Stimulated activated CD8-positive, alpha-beta memory T cell treated with anti-CD3 and anti-CD28 coated beads, Interleukin-4, amount 100 ng/mL, for 1 hour (primary cell): ENCODE measurements at regions not wholly inside any gene's neighbourhood (a gene's known extent, or its start where the extent isn't known, plus 50 kb on each side); places are given as distances from the start of the nearest gene placed in this dataset.
"Not testable (repeated sequence)": the region's sequence is repeated elsewhere in the genome, so short reads cannot be mapped to it uniquely, and the experiment has no call there.

ENCODE experiments used
- DNase-seq, 2 donors: peaks; one replicate each; pipeline ENCODE4 v3.0.0-alpha.2; 2020; ENCODE audit warnings: low read depth in 2 of 2, low spot score in 1 of 2

DNA sequence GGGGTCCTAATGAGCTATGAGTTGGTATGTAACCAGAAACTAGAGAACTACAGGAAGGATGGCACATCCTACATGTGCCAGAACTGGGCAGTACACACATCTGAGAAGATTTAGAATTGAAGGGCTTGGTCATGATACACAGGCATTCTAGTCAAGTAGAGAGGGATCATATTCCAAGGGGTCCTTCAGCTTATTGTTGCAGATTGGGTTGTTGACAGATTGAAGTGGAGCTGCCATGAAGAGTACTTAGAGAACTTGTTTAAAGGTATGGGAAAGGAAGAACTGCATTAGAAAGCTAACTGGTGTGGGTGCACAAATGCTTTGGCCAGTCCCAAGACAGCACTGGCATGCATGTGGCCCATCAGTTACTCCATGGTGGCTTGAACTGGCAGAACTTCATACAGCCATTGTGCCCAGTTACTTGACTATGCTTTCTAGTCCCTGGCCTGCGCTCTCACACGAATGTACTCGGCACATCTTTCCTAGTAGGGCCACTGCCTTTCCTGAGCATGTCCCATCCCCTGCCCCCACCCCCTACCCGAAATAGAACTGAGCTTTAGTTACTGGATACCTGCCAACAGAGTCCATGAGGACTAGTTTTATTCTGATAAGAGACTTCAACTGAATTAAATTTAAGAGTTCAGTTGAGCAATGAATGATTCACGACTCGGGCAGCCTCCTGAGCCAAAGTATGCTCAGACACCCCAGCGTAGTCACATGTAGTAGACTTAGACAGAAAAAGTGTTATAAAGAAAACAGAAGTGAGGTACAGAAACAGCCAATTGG, 64.0 kb downstream of the CCNG2 start:
- no peak for DNase-seq

DNA sequence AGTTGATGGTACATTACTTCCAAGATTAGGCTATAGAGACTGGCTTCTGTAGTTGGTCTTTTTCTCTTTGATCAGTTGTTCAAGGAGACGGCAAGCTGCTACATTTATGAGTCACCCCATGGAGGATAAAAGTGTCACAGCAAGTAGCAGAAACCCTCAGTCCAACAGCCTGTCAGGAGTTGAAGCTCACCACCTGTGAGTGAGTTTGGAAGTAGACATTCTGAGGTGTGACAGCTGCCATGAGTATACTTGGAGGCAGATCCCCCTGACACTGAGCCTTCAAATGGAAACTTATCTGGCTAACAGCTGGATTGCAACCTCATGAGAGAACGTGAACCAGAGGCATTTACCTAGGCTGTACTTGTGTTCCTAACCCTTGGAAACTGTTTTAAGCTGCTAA, 68.0 kb downstream of the CCNG2 start:
- no peak for DNase-seq

DNA sequence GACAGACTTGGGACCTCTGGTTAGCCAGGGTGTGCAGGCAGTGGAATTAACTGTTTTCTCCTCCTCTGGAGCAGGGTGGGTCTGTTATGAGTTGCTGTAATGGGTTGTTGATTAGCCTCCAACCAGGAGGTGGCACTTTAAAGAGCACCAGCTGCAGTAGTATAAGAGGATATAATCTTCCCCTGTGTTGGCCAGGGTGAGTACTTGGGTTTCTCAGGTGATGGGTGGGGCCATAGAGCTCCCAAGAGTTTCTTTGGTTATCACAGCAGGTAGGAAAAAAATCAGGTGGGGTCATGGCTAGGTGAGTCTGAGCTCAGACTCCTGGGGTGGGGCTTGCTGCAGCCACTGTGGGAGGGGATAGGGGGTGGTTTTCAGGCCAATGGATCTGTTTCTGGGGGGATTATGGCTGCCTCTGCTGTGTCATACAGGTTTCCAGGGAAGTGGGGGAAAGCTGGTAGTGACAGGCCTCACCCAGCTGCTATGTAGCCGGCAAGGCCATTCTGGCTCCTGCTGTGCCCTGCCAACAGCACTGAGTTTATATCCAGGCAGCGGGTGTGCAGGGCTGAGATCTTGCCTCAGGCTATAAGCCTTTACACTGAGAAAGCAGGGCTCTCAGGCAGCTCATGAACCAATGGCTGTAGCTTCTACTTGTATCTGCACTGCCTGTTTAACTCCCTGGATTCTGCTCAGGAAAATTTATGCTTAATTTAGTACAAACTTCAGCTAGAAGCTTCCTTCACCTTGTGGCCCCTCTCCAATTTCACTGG, 70.1 kb downstream of the CCNG2 start:
- no peak for DNase-seq

DNA sequence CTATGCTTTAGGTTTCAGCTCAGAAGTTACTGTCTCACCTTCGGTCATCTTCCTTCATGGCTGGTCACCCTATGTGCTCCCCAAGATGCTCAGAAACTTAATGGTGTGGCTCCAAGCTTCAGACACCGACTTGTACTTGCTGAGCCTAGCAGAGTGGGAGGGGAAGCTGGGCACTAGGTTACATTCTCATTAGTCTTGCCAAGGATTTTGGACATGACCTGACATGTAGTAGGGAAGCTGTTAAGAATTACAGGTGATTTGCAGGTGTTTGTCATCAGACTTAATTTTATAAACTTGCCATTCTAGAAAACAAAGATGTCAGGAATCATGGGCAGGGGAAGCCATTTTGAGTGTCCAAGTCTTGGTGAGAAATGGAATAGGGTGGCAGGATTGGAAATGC, 72.4 kb downstream of the CCNG2 start:
- DNase-seq, result no peak

DNA sequence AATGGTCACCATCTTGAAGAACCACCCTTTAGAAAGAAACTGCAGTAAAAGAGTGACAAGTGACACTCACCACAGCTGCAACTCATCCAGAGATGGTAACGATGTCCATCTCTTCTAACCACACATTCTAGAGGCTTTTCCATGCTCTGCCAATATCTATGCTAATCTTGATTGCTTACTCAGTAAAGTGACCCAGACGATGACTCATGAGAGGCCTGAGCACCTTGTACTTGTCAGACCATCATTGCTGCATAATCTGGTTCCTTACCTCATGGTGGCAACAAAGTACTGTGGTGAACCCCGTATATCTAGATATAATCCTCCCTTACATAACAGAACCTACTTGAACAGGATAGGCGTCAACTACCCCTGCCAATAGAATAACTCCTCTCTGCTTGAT, 75.6 kb downstream of the CCNG2 start:
- DNase-seq, result no peak

DNA sequence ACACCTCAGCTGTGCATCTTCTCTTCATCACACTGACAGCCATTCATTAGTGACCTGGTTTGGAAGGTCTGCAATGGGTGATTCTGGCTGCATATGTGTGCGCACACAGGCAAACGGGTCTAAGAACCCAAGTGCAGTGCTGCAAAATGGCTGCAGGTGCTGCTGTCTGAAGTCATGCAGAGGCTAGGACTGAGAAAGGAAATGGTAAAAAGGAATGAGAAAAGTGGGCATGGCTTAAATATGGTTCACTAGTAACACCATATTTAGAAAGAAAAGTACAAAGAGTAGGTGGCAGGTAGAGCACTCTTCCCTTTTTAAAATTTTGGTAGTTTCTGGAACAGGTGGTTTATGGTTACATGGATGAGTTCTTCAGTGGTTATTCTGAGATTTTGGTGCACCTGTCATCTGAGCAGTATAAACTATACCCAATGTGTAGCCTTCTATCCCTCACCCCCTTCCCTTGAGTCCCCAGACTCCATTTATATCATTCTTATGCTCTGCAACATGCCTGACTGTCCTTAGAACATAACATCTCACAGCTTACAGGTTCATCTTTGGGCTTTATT, 78.4 kb downstream of the CCNG2 start:
- DNase-seq, result no peak

DNA sequence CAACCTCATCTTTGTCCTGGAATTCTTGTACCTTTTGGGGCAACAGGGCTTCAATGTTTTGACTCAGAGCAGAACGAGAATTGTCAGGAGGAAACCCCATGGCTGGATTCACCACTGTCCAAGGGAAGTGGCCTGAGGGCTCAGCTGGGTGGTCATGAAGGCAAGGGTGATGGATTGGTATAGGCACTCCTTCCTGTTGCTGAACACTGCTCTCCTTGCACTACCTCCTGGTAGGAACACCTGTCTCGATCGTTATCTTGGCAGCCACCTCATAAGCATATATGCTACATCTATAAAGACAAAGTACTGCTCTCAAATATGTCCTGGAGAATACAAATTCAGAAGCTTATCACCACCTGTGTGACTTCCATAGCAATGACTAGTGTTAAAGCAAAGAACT, 79.8 kb downstream of the CCNG2 start:
- no peak for DNase-seq

DNA sequence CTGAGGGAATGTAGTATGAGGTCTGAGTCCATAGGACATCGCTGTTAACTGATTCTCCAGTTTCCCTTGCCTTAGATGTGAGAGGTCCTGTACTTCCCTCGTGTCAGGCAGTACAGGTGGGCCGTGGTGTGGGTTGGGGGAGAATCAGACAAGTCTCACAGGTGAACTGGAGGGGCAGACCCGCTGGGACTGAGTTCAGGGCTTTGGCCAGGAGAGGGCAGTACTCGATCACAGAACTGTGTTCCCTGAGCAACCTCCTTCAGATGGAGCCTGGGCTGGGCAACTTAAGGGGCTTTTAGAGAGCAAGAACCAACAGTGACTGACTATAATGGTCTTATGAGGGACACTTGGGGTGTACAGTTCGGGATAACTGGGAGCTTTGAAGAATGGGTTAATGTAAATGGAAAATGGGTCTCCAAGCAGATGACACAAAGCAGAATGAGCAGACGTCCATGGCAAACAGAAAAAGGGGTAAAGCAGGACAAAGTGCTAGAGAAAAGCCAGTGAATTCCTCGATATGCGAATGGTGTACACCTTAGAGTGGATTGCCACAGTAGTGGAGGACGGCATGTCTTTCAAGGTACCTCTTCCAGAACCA, 83.6 kb downstream of the CCNG2 start:
- DNase-seq, result peak; percentile 6 to 19

DNA sequence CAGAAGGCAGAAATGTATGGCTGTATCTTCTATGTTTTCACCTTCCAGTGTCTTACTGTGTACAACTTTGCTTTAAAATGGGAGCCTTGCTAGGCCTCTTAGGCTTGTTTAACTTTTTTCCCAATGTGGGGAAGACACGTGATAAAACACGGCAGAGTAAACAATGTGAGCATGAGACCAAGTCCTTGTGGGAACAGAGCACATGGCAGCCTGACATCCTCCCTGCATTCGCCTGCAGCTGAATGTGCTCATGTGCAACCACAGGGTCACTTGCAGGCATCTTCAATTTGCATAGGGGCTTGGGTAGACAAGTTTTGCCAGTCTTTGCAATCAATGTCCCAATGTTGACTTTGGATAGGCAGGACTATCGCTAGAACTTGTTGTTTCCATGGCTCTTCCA, 91.8 kb downstream of the CCNG2 start:
- DNase-seq, result no peak

DNA sequence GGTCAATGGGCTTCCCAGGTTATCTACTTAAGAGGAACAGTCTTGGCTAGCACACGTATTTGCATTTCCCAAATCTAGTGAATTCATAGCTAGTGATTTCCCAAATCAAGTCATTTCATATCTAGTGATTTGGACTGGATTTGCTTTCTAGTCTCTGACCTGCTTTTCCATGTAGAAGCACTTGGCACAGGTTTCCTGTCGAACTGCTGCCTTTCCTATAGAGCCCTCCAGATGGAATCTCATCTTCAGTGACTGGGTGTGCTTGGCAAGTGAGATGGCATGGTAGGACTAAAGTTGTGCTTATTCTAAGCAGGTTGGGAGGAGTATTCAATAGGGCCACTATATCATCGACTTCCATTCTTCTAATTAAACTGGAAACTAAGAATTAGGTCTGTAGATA, 94.7 kb downstream of the CCNG2 start:
- no peak for DNase-seq

DNA sequence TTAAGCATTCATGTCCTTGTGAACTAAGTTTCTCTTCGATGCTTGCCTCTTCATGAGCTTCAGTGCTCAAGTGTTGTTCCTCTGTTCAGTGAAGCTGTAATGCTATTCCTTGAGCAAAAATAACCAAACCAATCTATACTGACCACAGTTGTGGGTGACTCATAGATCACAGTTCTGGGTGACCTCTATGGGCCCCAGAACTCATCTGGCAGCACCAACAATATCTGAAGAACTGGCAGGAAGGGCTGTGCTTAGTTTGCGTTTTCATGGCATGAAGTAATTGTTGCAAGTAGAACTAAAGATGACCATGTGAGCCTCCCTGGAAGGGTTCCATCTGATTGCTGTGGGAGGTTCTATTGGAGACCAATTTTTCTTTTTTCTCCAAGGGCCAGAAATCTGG, 106.2 kb downstream of the CCNG2 start:
- no peak for DNase-seq

DNA sequence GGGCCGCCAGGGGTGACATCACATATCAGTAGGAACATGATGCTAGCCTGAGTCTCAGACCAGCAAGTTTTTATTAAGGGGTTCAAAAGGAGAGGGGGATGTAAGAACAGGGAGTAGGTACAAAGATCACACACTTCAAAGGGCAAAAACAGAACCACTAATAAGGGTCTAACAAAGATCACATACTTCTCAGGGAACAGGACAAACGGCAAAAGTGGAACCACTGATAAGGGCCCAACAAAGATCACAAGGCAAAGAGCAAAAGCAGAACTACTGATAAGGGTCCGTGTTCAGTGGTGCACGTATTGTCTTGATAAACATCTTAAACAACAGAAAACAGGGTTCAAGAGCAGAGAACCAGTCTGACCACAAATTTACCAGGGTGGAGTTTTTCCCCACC, 107.0 kb downstream of the CCNG2 start:
- DNase-seq, result not testable (repeated sequence)

DNA sequence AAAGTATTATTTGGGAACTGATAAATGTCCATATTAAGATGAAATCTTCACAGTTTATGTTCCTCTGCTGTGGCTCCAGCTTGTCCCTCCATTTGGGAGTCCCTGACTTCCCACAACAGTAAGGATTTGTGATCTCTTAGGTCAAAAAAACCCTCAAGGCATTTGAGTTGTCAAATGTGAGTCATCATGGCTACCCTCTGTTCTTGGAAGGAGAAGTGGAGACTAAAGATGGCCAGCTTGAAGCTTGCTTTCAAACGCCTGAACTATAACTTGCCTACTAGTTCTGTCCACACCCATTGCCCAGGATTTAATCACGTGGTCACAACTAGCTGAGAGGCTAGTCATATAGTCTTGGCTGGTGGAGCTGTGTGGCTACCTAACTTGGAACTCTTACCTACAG, 107.8 kb downstream of the CCNG2 start:
- no peak for DNase-seq

DNA sequence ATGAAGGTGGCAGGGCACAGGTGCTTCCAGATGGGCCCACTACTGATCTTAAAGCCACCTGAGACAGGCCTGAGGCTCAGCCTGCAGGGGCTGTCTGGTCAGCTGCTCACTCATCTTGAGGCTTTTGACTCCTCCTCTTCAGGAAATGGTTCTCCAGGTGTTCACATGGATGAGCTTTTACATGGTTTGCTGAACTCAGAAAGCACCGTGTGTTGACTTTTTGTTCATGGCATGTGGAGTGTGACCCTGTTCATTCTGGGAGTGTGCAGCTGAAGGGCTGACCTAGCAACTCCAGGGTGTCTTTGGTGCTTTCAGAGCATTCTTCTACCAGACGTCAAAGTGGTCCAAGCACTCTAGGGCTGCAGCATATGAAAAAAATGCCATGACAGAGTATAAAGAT, 111.1 kb downstream of the CCNG2 start:
- DNase-seq, result no peak

DNA sequence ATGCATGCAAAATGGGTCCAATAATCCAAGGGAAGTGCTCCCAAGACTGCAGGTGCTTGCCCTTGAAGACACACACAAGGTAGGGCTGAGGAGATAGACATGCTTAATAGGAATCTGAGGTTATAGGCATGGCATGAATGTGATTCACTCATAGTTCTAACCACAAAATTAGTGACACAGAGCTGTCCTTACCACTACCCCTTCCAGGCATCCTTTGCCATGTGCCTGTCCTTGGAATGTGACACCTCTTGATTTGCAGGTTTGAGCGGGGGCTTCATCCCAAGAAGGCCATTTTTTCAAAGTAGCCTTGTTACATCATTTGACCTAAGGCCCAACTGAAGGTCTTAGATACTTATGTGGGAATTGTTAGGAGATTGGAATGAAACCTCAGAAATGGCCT, 112.5 kb downstream of the CCNG2 start:
- DNase-seq, result no peak

DNA sequence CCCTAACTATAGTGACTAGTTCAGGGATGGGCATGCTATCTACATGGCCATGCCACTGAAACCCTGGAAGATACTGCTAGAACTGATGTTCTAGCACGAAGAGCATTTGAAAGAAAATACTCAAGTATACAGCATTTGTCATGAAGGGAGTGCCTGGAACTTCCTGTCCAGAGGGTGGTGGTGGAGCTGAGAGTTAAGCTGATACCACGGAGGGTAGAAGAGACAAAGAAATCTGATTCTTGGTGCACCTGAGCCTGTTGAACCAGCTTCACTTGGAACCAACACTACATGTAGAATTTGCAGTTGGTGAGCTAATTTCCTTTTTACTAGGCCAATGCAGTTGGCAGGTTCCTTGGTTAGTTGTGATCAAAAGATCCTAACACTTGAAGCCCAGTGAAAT, 116.4 kb downstream of the CCNG2 start:
- DNase-seq, result no peak

DNA sequence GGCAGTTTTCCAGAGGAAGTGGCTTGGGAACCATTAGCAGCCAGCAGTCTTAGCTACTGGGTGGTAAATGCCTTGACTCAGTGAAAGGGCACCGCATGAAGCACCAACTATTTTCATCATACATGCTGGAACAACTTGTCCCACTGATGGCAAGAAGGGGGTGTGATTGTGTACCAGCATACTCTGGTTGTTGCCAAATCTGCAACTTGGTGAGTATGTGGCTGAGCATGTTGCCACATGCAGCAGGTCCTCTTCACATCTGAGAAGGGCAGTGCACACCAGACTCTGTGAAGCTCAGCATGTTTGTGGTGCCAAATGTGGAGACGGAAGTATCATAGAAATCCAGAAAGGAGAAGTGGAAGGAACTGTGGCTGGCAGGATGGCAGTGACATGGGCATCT, 122.1 kb downstream of the CCNG2 start:
- DNase-seq, result not testable (repeated sequence)

DNA sequence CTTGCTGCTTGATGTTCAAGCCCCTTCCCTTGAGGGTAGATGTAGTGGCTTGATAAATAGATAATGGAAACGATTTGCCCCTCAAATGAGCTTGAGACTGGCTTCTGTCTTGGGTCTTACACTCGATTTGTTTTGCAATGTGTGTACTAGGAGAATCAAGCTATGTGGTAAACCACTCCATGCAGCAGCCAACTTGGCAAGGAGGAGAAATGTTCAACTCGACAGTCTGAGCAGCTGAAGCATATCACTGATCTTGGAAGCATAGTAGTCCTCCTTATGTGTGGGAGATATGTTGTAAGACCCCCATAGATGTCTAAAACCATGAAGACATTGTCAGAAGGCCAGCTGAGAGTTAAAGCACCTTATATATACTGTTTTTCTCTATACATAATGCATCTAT, 125.3 kb downstream of the CCNG2 start:
- no peak for DNase-seq

DNA sequence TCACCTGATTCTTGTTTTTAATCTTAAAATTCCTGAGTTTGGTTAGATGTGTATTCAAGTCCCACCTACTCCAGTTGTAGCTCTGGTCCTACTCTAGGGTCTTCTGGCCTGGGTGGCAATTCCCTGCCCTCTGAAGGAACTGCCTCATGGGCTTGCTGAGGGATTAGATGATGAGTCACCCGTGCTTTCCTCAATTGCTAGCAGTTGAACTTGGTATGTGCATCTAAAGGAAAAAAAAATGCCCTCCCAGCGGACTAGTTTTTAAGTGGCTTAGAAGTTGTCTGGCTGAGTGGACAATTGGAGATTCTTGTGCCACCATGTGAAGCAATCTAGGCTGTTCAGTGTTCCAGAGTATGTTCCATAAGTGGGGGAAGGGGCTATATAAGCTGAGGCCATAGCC, 127.0 kb downstream of the CCNG2 start:
- no peak for DNase-seq

DNA sequence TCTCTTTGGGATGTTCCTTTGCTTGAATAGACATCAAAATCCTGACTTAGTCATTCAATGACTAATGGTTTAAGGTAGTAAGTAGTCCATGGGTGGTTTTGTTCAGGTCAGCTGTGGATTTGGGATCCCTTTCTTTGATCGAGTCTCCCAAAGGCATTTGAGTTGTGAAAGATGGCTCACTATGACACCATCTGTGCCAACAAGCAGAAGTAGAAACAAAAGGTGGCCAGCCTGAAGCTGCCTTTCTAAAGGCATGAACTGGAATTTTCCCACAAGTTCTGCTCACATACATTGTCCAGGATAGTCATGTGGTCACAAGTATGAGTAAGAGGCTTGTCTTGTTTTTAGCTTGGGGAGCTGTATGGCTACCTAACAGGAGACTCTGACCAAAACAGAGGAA, 129.9 kb downstream of the CCNG2 start:
- DNase-seq, result no peak

DNA sequence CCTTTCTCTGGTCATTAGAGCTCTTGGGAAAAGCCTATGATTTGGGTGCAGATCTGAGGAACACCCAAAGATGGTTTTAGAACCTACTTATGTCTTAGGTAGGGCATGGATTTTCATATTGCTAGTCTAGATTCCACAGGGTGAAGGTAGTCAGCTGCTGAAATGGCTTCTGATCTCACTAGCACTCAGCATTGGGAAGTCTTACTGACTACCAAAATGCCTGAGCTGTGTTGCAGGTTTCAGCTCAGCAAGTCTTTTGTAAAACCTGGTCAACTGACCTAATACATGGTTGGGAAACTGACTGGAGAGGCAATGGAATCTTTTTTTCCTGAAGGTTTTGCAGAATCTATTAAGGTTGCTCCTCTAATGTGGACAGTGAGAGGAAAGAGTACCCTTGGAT, 136.4 kb downstream of the CCNG2 start:
- DNase-seq, result no peak

DNA sequence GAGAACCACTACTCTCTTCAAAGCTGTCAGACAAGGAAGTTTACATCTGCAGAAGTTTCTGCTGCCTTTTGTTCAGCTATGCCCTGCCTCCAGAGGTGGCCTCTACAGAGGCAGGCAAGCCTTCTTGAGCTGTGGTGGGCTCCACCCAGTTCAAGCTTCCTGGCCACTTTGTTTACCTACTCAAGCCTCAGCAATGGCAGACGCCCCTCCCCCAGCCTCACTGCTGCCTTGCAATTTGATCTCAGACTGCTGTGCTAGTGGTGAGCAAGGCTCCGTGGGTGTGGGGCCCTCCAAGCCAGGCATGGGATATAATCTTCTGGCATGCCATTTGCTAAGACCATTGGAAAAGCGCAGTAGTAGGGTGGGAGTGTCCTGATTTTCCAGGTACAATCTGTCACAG, 144.0 kb downstream of the CCNG2 start:
- not testable (repeated sequence) for DNase-seq
